ENCODE measurements at regions not wholly inside any gene's neighbourhood (a gene's known extent, or its start where the extent isn't known, plus 50 kb on each side); places are given as distances from the start of the nearest gene placed in this dataset.

GRCh38 chr15:79595306-79595705 lies 163.2 kb downstream of the MINAR1 start:
- TF ChIP-seq EZH2phosphoT487 (IDR thresholded peaks at IDR 0.05; ENCODE audit: borderline replicate concordance, low read length) = no peak
- TF ChIP-seq CTCF (conservative IDR thresholded peaks at IDR 0.05; ENCODE audit: low read depth, low read length) = no peak
- TF ChIP-seq EZH2 (IDR thresholded peaks at IDR 0.05; ENCODE audit: low read length, unreplicated experiment) = no peak

Data from PC-3 (cell line).